ENCODE measurements at regions not wholly inside any gene's neighbourhood (a gene's known extent, or its start where the extent isn't known, plus 50 kb on each side); places are given as distances from the start of the nearest gene placed in this dataset.

GRCh38 chr5:3695818-3696217 is 100.2 kb downstream of the IRX1 start:
- Mint-ChIP-seq H3K27me3 (no peaks in the 10 kb centered on the region), H3K4me1 (no peaks in the 10 kb centered on the region), H3K36me3 (no peaks in the 10 kb centered on the region), H3K9me3 (peaks cover 0 to 13% (median 0%) of the 10 kb centered on the region in 11 donors), H3K4me3 (no peak overlapping the region), H3K27ac (no peak overlapping the region)
- Histone ChIP-seq H3K27me3 (ENCODE audit: control insufficient read depth in 2 of 2, insufficient read depth in 2 of 2, low read length in 2 of 2) (no peaks in the 10 kb centered on the region), H3K4me1 (ENCODE audit: control insufficient read depth in 2 of 2, insufficient read depth in 2 of 2, low read length in 2 of 2) (no peaks in the 10 kb centered on the region), H3K36me3 (ENCODE audit: control insufficient read depth in 2 of 3, insufficient read depth in 3 of 3, low read length in 3 of 3) (no peaks in the 10 kb centered on the region), H3K4me3 (ENCODE audit: low read length) (no peak overlapping the region), H3K9me3 (ENCODE audit: control insufficient read depth in 2 of 3, low read length in 3 of 3) (no peaks in the 10 kb centered on the region), H3K27ac (ENCODE audit: low read depth, low read length) (no peak overlapping the region)
- intact Hi-C loops (cut with micrococcal nuclease) = no loop called here
- DNase-seq (no peak), ATAC-seq (no peak)
- ChIA-PET POLR2A (no interaction called here), CTCF (no interaction called here)

DNA sequence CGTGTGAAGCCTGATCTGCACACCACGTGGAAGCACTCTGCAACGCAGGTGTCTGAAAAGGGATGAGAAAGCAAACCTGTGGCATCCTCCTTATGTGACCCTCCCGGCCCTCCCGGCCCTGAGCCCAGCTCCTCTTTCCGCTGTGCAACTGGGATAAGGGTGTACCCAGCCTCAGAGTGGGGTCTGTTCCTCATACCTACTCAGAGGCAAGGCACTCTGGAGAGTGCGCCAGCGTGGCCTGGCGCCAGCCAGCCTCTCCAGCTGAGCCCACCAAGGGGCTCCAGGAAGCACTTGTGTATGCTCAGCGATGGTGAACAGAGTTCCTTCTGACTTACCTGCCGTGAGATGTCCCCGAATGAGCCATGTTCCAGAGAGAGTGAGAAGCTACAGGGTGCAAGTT is 102.8 kb downstream of the IRX1 start:
- POLR2A ChIA-PET = no interaction called here

DNA sequence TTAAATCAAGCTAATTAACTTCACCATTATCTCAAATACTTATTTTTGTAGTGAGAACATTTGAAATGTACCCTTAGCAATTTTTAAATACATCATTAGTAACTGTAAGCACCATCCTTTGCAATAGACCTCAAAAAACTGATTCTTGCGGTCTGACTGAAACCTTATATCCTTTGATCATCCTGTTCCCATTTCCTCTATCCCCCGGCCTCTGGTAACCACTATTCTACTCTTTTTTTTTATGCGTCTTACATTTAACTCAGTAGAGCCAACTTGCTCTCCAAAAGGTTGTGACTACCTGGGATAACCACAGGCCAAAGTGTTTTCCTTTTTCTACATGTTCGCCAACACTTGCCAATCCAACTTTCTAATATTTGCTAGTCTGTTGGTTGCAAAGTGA is 106.1 kb downstream of the IRX1 start:
- ChIA-PET CTCF (no interaction called here), POLR2A (no interaction called here)
- intact Hi-C loops (cut with micrococcal nuclease) = no loop called here
- ATAC-seq (no peak), DNase-seq (no peak)
- no peaks in the 10 kb centered on the region for H3K9me3 ChIP-seq (ENCODE audit: control insufficient read depth in 2 of 3, low read length in 3 of 3)
- Mint-ChIP-seq H3K9me3 (peaks cover 0 to 13% (median 0%) of the 10 kb centered on the region in 11 donors), H3K27me3 (peaks cover 0 to 7% (median under 1%) of the 10 kb centered on the region in 5 donors), H3K4me3 (no peak overlapping the region), H3K4me1 (peaks cover 0 to 5% (median under 1%) of the 10 kb centered on the region in 7 donors), H3K27ac (no peak overlapping the region), H3K36me3 (no peaks in the 10 kb centered on the region)
- no peaks in the 10 kb centered on the region for H3K27me3 ChIP-seq (ENCODE audit: control insufficient read depth in 2 of 2, insufficient read depth in 2 of 2, low read length in 2 of 2)
- no peak overlapping the region for H3K4me3 ChIP-seq (ENCODE audit: low read length)
- H3K4me1 ChIP-seq (ENCODE audit: control insufficient read depth in 2 of 2, insufficient read depth in 2 of 2, low read length in 2 of 2) = no peaks in the 10 kb centered on the region
- no peak overlapping the region for H3K27ac ChIP-seq (ENCODE audit: low read depth, low read length)
- H3K36me3 ChIP-seq (ENCODE audit: control insufficient read depth in 2 of 3, insufficient read depth in 3 of 3, low read length in 3 of 3) = no peaks in the 10 kb centered on the region

More for the DNA sequence above, 102.8 kb downstream of the IRX1 start:
- H3K4me1 Mint-ChIP-seq = peaks cover 0 to 5% (median 0%) of the 10 kb centered on the region in 7 donors
- no peak overlapping the region for H3K27ac ChIP-seq (ENCODE audit: low read depth, low read length)
- H3K9me3 ChIP-seq (ENCODE audit: control insufficient read depth in 2 of 3, low read length in 3 of 3) = no peaks in the 10 kb centered on the region
- H3K4me3 Mint-ChIP-seq = no peak overlapping the region
- no peaks in the 10 kb centered on the region for H3K36me3 Mint-ChIP-seq
- no peak for ATAC-seq
- CTCF ChIA-PET = no interaction called here
- H3K4me1 ChIP-seq (ENCODE audit: control insufficient read depth in 2 of 2, insufficient read depth in 2 of 2, low read length in 2 of 2) = no peaks in the 10 kb centered on the region
- no peaks in the 10 kb centered on the region for H3K27me3 ChIP-seq (ENCODE audit: control insufficient read depth in 2 of 2, insufficient read depth in 2 of 2, low read length in 2 of 2)
- no peak overlapping the region for H3K4me3 ChIP-seq (ENCODE audit: low read length)
- H3K27ac Mint-ChIP-seq = no peak overlapping the region
- DNase-seq = no peak
- peaks cover 0 to 7% (median 0%) of the 10 kb centered on the region in 5 donors for H3K27me3 Mint-ChIP-seq
- H3K9me3 Mint-ChIP-seq = peaks cover 0 to 21% (median 3%) of the 10 kb centered on the region in 11 donors
- no peaks in the 10 kb centered on the region for H3K36me3 ChIP-seq (ENCODE audit: control insufficient read depth in 2 of 3, insufficient read depth in 3 of 3, low read length in 3 of 3)
- intact Hi-C loops (cut with micrococcal nuclease) = no loop called here

DNA sequence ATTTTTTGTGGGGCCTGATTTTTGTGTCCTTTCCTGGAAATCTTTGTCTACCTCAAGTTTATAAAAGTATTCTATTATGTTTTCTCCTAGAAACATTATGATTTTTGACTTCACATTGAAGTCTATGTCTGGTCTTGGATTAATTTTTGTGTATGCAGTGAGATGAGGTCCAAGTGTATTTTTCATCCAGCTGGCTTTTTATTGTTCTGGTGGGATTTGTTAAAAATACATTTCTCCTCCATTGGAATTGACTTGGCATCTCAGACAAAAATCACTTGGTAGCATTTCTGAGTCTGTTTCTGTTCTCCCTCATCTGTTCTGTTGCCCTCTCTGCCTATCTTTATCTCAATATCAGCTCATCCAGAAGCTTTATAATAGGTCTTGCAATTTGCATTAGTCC is 109.0 kb downstream of the IRX1 start:
- ChIA-PET POLR2A (no interaction called here), CTCF (no interaction called here)
- no peaks in the 10 kb centered on the region for H3K27me3 ChIP-seq (ENCODE audit: control insufficient read depth in 2 of 2, insufficient read depth in 2 of 2, low read length in 2 of 2)
- ATAC-seq (no peak), DNase-seq (no peak)
- Mint-ChIP-seq H3K4me3 (no peak overlapping the region), H3K36me3 (no peaks in the 10 kb centered on the region), H3K9me3 (peaks cover 0 to 13% (median 0%) of the 10 kb centered on the region in 11 donors), H3K27me3 (peaks cover 0 to 7% (median 4%) of the 10 kb centered on the region in 5 donors), H3K4me1 (peaks cover 0 to 5% (median 3%) of the 10 kb centered on the region in 7 donors), H3K27ac (no peak overlapping the region)
- no peaks in the 10 kb centered on the region for H3K36me3 ChIP-seq (ENCODE audit: control insufficient read depth in 2 of 3, insufficient read depth in 3 of 3, low read length in 3 of 3)
- H3K27ac ChIP-seq (ENCODE audit: low read depth, low read length) = no peak overlapping the region
- H3K9me3 ChIP-seq (ENCODE audit: control insufficient read depth in 2 of 3, low read length in 3 of 3) = no peaks in the 10 kb centered on the region
- intact Hi-C loops (cut with micrococcal nuclease) = no loop called here
- no peak overlapping the region for H3K4me3 ChIP-seq (ENCODE audit: low read length)
- H3K4me1 ChIP-seq (ENCODE audit: control insufficient read depth in 2 of 2, insufficient read depth in 2 of 2, low read length in 2 of 2) = no peaks in the 10 kb centered on the region

DNA sequence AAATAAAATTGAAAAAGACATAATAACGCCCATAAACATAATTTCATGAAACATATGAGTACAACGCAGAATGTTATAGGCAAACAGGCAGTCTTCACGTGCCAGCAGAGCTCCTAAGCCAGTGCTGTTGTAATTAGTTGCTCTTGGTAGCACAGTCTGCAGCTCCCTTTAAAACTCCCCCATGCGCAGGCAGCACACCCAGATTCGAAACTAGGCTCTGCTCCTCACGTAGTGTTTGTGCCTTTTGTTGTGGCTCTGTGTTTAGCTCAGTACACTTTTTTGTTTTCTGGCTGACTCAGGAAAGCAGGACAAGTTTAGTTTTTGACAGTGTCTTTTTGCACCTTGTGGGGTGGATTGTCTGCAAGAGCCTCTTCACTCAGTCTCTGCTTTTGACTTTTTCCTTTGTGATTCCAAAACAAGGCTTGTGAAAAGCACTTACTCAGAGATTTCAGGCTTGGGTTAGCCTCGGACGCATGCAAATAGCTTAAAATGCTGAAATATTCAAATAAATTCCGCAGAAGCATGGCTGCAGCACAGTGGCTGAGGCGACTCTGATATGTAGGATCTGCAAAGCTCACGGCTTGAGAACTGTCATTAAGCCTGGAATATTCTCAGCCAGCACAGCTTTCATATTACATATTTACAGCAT is 113.6 kb downstream of the IRX1 start:
- DNase-seq = no peak
- peaks cover 0 to 11% (median 4%) of the 10 kb centered on the region in 11 donors for H3K9me3 Mint-ChIP-seq
- ATAC-seq = no peak
- H3K36me3 ChIP-seq (ENCODE audit: control insufficient read depth in 2 of 3, insufficient read depth in 3 of 3, low read length in 3 of 3) = no peaks in the 10 kb centered on the region
- intact Hi-C loops (cut with micrococcal nuclease) = no loop called here
- no peak overlapping the region for H3K4me3 ChIP-seq (ENCODE audit: low read length)
- H3K4me1 ChIP-seq (ENCODE audit: control insufficient read depth in 2 of 2, insufficient read depth in 2 of 2, low read length in 2 of 2) = no peaks in the 10 kb centered on the region
- H3K27me3 Mint-ChIP-seq = peaks cover 0 to 4% (median 0%) of the 10 kb centered on the region in 5 donors
- POLR2A ChIA-PET = no interaction called here
- H3K27me3 ChIP-seq (ENCODE audit: control insufficient read depth in 2 of 2, insufficient read depth in 2 of 2, low read length in 2 of 2) = no peaks in the 10 kb centered on the region
- CTCF ChIA-PET = no interaction called here
- H3K27ac ChIP-seq (ENCODE audit: low read depth, low read length) = no peak overlapping the region
- H3K36me3 Mint-ChIP-seq = no peaks in the 10 kb centered on the region
- no peaks in the 10 kb centered on the region for H3K9me3 ChIP-seq (ENCODE audit: control insufficient read depth in 2 of 3, low read length in 3 of 3)
- H3K4me1 Mint-ChIP-seq = peaks cover 0 to 3% (median 0%) of the 10 kb centered on the region in 7 donors
- H3K27ac Mint-ChIP-seq = no peak overlapping the region
- no peak overlapping the region for H3K4me3 Mint-ChIP-seq

- Histone ChIP-seq H3K4me3 (ENCODE audit: low read length) (no peak overlapping the region), H3K27ac (ENCODE audit: low read depth, low read length) (no peak overlapping the region), H3K36me3 (ENCODE audit: control insufficient read depth in 2 of 3, insufficient read depth in 3 of 3, low read length in 3 of 3) (no peaks in the 10 kb centered on the region), H3K4me1 (ENCODE audit: control insufficient read depth in 2 of 2, insufficient read depth in 2 of 2, low read length in 2 of 2) (no peaks in the 10 kb centered on the region), H3K27me3 (ENCODE audit: control insufficient read depth in 2 of 2, insufficient read depth in 2 of 2, low read length in 2 of 2) (no peaks in the 10 kb centered on the region), H3K9me3 (ENCODE audit: control insufficient read depth in 2 of 3, low read length in 3 of 3) (no peaks in the 10 kb centered on the region)
- peaks cover 0 to 3% (median 0%) of the 10 kb centered on the region in 7 donors for H3K4me1 Mint-ChIP-seq
- H3K27me3 Mint-ChIP-seq = peaks cover 0 to 4% (median 0%) of the 10 kb centered on the region in 5 donors
- peaks cover 0 to 13% (median 4%) of the 10 kb centered on the region in 11 donors for H3K9me3 Mint-ChIP-seq
- no peak overlapping the region for H3K27ac Mint-ChIP-seq
- H3K36me3 Mint-ChIP-seq = peaks cover 0 to 5% (median 0%) of the 10 kb centered on the region in 5 donors
- ChIA-PET CTCF (no interaction called here), POLR2A (no interaction called here)
- no peak overlapping the region for H3K4me3 Mint-ChIP-seq
- DNase-seq = no peak
- intact Hi-C loops (cut with micrococcal nuclease) = no loop called here
- no peak for ATAC-seq
Observed at GRCh38 chr5:3709717-3710348, 114.2 kb downstream of the IRX1 start.

- Histone ChIP-seq H3K4me1 (ENCODE audit: control insufficient read depth in 2 of 2, insufficient read depth in 2 of 2, low read length in 2 of 2) (no peaks in the 10 kb centered on the region), H3K27me3 (ENCODE audit: control insufficient read depth in 2 of 2, insufficient read depth in 2 of 2, low read length in 2 of 2) (no peaks in the 10 kb centered on the region), H3K27ac (ENCODE audit: low read depth, low read length) (no peak overlapping the region), H3K4me3 (ENCODE audit: low read length) (no peak overlapping the region), H3K36me3 (ENCODE audit: control insufficient read depth in 2 of 3, insufficient read depth in 3 of 3, low read length in 3 of 3) (no peaks in the 10 kb centered on the region), H3K9me3 (ENCODE audit: control insufficient read depth in 2 of 3, low read length in 3 of 3) (no peaks in the 10 kb centered on the region)
- DNase-seq (no peak), ATAC-seq (no peak)
- Mint-ChIP-seq H3K4me1 (no peaks in the 10 kb centered on the region), H3K27ac (no peak overlapping the region), H3K9me3 (peaks cover 0 to 17% (median 4%) of the 10 kb centered on the region in 11 donors), H3K27me3 (peaks cover 0 to 6% (median 0%) of the 10 kb centered on the region in 5 donors), H3K4me3 (no peak overlapping the region), H3K36me3 (peaks cover 0 to 6% (median 0%) of the 10 kb centered on the region in 5 donors)
- intact Hi-C loops (cut with micrococcal nuclease) = no loop called here
- CTCF ChIA-PET = no interaction called here
- POLR2A ChIA-PET = no interaction called here
Observed at GRCh38 chr5:3715062-3715461, 119.4 kb downstream of the IRX1 start.
